Hematopoietic multipotent progenitor cell treated with erythropoietin and hydrocortisone succinate and interleukin-3 and kit ligand, for 6 days (in vitro differentiated cells): ENCODE measurements at regions not wholly inside any gene's neighbourhood (a gene's known extent, or its start where the extent isn't known, plus 50 kb on each side); places are given as distances from the start of the nearest gene placed in this dataset.
A peak's percentile ranks its signal among the peaks of the same experiment; 100 is the strongest.

Source experiments
- DNase-seq: peaks from one replicate; pipeline ENCODE4 v3.0.0-alpha.2; 2015

- DNase-seq = no peak
Observed at GRCh38 chr10:44787480-44788075, 123.6 kb upstream of the TMEM72 start.

DNA sequence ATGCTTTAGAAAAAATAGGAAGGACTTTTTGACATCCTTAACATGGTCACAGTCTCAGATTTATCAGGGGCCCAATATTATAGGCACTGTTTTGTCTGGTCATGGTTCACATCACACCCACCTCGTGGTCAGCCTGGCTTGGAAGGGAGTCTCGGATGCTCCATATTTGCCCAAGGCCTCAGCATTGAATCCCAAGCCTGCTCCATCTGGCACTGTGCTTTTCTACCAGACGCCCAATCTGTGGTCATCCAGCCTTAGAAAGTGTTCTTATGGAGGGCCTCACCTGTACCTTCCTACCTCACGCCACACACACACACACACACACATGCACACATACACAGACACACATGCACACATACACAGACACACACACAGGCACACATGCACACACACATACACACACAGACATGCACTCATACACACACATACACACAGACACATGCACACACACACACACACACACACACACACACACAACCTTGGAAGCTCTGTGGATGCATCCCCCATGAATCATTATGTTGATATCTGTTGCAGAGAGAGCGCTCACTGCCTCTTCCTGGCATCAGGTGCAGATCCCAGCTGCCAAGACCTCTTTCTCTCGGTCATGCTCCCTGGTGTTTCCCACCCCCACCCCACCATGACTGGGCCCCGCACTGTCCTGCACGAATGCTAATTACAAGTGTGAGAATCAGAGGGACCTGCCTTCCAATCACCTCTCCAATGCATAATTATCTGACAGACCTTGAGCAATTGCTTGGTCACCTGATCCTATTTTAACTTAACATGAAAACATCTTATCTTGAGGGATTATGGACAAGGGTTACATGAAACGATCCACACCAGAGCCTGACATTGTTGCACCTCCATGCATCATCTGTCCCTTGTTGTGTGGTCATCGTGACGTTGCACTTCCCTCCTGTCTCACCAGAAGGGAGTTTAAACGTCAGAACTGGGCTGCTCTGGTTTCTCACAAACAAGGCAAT, 122.7 kb upstream of the TMEM72 start:
- DNase-seq = no peak

GRCh38 chr10:44792119-44792775, 118.9 kb upstream of the TMEM72 start:
- no peak for DNase-seq

- no peak for DNase-seq
Observed at GRCh38 chr10:44799966-44800365, 111.2 kb upstream of the TMEM72 start.

DNA sequence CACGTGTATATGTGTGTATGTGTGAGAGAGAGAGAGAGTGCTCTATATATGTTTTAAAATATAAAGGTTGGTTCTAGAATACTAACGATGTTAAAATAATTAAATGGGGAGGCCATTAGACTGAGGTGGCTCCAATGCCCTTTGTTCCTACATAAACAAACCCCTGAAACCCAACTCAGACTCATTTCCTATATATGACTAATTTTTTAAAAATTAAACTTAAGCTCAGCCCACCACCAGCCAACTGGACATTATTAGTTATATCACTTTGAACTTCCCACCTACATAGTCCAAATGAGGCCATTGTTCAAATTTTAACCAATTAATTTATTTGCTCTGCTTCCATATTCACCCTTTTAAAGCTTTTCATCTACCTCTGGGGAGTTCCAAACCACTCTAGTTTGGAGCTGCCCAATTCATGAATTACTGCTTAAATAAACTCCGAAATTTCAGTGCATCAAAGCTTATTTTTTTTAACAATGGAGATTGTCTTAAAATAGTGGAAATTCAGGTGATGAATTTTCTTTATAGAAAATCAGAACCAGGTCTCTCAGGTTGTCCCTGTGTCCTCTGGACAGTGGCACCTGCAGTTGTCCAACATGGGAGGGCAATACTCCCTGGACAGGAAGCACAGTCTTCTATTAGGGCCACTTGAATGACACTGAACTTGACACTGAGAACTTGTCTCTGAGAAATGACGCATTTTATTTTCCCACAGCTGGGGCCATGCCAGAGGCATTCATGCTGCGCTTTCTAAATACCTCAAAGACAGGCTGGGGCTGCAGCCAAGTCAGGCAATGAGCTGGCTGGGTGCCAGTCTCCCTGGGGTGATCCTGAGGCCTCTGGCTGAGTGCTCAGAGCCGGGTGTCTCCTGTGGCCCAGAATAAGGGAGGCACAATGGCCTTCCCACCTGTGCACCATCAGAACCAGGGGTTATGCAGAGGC, 109.5 kb upstream of the TMEM72 start:
- peak; percentile 1 for DNase-seq

- no peak for DNase-seq
Observed at GRCh38 chr10:44803862-44804261, 107.3 kb upstream of the TMEM72 start.

- DNase-seq = no peak
Observed at GRCh38 chr10:44804661-44805060, 106.5 kb upstream of the TMEM72 start.

DNA sequence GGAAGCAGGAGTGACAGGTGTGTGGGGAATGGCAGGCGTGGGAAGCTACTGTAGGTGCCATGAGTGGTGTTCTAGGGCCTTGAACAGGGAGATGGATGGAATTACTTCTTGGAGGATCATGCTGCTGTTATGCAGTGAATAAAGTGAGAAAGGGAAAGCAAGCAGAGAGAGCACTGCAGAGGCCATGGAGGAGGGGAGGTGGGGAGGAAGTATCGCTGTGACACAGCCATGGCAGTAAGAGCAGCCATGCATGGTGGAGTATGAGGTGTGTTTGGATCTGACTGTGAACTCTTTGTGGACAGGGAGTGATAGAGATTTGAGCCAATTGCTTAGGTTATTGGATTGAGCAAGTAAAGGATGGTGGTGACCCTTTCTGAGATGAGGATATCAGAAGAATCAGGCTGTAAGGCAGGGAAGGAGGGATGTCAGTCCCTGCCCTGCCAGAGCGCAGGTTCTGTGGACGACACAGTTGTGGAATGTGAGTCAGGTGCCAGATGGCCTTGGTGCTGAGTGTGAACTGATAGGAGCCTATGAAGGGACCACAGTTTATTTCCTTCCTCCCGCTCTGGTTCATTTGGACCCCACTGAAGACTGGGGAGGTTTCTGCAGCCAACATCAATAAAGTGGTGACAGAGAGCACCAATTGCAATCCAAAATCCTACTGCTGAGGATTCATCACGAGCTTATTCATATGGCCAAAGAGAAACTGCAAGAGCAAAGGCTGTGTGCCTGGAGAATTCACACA, 105.5 kb upstream of the TMEM72 start:
- DNase-seq = no peak

DNA sequence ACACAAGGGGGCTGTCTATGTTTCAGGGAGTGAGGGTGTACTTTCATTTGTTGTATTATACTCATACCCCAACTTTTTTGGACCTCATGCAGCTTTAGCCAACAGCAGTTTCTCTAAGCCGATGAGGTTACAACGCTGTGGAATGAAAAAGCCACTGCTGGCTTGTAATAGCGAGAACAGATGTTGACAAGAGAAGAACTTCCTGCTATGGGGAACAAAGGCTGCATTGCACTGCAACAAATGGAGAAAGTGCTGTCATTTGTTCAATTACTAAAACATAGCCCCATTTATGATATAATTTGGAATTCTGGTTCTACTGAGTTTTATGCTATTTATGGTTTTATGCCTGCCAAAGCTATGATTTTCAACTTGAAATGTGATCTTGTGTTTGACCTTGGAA, 104.2 kb upstream of the TMEM72 start:
- DNase-seq = no peak

DNA sequence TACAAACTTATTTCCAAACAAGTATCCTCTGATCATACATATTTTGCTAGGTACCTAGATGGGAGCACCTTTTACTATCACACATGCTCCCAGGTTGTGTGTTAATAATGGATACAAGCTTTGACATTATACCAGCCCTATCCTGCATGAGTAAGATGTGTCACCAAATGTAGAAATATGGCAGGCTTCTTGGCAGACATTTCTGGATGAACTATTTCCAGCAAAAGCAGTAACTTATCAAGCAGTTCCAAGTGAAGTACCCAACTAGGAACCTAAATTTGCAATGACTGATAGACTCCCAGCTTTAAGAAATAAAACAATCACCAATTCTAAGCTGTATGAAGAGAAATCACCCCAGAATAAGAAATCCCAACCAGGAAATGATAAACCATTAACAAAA, 103.7 kb upstream of the TMEM72 start:
- no peak for DNase-seq

- DNase-seq = no peak
Observed at GRCh38 chr10:44809647-44810046, 101.5 kb upstream of the TMEM72 start.

- no peak for DNase-seq
Observed at GRCh38 chr10:44811072-44811471, 100.1 kb upstream of the TMEM72 start.

DNA sequence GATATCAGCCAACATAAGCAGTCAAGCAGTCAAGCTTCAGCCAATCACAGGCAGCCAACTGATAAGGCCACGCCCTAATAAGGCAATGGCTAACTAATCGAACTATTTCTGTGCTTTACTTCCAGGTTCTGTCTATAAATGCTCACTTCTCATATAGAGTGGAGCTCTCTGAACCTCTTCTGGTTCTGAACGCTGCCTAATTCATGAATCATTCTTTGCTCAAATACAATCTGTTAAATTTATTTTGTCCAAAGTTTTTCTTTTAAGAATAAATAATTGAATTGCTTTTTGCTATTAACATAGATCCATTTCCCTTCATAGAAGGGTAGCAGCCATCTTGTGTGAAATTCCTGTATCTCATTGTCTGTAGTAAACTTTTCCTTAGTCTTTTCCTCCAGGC, 97.9 kb upstream of the TMEM72 start:
- no peak for DNase-seq

DNA sequence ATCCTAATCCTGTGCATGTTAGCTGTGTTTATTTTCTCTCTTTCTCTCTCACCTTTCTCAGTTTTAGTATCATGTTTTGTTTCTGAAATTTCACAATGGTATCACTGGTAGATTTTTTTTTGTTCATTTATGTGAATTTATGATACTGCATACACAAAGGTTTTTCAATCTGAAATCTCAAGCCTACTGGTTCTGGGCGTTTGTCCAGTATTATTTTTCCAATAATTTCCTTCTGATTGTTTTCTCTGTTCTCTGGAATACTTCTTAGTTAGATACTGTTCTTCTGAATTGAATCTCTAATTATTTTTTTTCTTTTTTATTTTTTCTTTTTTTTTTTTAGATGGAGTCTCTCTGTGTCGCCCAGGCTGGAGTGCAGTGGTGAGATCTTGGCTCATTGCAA, 96.2 kb upstream of the TMEM72 start:
- no peak for DNase-seq

DNA sequence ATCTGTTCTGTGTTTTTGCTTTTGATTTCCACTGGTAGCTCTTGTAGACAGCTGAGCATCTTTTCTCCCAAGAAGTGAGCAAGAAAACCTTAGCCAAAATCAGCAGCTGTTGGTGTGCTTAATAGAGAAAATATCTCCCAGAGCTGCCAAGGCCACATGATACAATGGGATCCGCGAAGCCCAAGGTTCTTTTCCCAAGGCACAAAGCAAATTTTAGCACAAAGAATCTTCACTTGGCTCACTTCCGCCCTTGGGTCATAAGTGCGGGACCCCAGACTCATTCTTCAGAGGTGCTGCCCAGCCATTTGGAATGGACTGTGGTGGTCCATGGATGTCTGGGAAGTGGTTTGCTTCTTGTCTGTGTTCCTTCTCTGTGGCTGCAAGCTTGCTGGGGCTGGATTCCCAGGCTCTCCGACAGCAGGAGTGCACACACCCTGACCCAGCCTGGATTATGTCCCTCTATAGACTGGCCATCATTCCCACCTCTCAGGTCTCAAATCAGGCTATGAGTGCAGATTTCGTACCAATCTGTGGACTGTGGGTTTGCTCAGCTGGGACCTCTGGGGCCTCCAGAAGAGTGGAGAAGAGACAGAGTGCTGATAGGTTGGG, 93.0 kb upstream of the TMEM72 start:
- DNase-seq = no peak

DNA sequence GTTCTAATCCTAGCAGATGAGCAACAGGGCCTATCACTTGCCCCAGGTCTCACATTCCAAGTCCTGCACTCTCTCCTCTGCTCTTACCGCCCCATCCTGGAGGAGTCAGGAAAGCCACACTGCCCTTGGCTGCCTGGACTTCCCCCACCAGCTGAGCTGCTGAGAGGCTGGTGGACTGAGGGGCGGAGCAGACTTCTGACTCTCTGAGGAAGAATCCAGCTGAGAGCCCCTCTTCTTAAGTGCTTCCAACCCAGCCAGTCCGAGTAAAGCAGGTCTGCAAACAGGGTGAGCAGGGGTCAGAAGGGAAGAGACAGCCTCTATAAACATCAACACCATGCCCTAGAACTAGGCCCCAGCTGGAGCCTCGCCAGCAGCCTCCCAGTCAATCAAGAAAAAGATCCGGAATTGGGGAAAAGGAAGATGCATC, 92.4 kb upstream of the TMEM72 start:
- DNase-seq = no peak

- DNase-seq = no peak
Observed at GRCh38 chr10:44820094-44820493, 91.0 kb upstream of the TMEM72 start.

DNA sequence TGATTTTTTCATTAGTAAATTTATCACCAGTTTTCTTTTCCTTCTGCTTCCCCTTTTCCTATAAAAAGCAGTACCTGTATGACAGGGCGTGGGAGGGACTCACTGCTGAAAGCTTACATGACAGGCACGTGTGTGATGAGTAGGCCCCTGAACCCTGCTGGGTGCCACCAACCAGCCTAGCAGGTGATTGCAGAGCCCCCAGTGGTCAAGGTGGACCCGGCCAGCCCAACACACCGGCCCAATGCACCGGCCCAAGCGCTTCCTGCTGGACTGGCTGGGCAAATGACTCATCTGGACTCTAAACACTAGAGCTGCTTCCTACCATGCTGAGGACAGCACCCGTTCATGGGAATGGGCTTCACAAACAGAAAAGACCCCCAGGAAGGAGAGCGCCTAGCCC, 89.8 kb upstream of the TMEM72 start:
- DNase-seq = no peak

GRCh38 chr10:44822349-44822748, 88.8 kb upstream of the TMEM72 start:
- no peak for DNase-seq

- no peak for DNase-seq
Observed at GRCh38 chr10:44822966-44823365, 88.2 kb upstream of the TMEM72 start.

- DNase-seq = no peak
Observed at GRCh38 chr10:44824607-44825006, 86.5 kb upstream of the TMEM72 start.
